ENCODE measurements at regions not wholly inside any gene's neighbourhood (a gene's known extent, or its start where the extent isn't known, plus 50 kb on each side); places are given as distances from the start of the nearest gene placed in this dataset.

DNA sequence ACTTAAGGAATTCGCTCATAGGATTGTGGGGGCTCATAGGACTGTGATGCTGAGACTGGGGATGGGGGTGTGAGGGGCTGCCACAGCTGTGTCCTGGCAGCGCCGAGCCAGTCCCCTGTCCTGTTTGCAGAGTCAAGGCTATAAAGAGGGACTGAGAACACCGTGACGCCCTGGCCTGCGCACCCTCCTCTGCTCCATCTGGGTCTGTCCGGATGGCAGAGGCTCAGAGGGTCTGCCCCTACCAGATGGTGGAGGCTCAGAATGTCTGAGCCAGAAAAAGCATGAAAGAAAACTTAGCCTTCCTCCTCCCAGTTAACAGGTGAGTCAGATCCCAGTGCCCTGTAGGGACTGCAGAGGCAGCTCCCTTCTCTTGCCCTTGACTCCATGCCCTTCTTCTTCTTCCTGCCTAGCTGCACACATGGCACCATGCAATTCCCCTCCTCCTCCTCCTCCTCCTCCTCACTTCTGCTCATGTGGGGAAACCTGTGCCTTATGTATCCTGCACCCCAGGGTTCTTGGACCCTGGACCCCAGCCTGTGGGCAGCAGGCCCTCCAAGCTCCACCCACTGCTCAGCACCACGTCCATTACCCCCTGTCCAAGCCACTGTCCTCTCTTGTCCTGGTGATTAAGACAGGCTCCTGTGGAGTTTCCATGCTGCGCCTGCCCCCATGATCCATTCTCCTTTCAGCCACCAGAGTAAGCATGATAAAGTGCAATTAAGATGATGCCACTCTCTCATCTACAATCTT, 410.0 kb upstream of the SULF2 start:
- no peak for DNase-seq

DNA sequence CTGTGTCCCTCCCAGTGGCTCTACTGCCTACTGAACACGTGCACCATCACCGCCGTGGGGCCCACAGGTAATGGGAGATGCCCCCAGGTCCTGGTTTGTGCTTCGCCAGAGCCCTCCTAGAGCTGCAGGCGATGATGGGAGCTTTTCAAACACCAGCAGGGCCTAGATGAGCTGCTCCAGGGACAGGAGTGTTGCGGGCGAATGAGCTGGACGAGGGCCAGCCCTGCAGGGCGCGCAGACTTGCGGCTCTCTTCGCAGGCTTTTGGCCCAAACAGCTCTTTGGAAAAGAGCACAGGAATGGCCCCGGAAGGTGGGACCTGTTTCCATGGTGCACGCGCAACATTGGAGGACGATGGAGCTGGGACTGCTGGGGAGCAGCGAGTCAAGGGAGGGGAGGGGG, 409.3 kb upstream of the SULF2 start:
- DNase-seq = no peak

DNA sequence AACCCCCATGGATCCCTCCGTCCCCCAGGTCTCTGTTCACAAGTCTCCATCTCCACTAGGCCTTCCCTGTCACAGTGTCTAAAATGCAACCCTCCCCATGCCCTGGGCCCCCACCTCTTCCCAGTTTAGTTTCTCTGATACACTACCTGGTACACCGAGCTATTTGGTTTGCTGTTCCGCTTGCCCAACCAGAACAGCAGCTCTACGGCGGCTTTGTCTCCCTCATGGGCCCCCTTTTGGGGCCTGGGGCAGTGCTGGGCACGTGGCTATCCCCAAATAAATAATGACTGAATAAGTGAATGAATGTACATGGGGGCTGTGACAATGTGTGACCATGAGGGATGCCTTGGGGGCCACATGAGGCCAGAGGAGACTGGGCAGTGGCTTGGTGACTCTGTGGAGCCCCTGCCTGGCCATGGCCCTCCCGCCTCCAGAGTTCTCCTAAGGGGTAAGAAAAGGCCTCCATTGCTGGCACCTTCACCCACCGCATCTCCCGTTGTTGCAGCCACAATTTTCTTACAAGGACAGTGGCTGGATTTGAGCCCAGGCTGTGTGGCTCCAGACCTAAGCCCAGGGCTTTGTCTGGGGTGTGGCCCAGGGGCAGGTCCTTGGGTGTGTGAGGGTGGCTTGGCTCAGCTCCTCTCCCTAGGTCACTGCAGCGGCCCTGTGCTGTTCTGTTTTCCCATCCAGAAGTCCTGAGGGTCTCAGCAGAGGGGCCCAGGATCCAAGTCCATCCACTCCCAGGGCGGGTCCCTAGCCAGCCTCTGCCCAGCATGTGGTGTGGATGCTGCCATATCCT, 408.5 kb upstream of the SULF2 start:
- DNase-seq = no peak

DNA sequence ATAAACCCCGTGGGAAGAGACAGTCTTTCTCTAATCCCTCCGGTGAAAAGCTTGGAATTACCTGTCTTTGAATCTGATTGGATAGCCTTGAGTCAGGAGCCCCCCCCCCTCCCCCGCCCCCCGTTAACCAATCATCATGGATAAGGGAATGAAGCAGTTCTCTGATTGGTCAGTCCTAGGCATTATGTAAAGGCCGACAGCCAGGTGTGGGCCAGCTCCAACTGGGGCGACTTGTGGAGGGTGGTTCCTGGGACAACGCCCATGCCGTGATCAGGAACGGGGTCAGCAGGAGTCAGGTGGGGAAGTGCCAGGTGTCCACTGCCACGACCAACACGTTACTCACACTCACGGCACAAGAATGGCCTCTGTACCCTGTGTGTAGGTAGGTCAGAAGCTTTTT, 406.8 kb upstream of the SULF2 start:
- DNase-seq = no peak

DNA sequence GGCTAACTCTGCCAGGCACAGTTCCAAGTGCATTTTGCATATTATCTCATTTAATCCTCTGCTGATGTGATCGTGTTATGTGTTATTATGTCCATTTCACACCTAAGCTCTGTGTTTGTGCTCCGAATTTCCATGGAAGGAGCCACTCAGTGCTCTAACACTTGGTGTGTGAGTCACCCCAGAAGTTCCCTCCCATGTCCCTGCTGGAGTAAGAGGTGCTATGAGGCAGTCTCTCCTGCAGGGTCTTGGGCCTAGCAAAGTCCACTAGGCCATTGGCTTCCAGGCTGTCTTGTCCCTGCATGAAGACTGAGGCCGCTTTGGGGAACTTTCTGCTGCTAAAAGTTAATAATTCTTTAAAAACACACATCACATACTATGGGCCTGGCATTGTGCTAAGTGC, 405.9 kb upstream of the SULF2 start:
- no peak for DNase-seq

DNA sequence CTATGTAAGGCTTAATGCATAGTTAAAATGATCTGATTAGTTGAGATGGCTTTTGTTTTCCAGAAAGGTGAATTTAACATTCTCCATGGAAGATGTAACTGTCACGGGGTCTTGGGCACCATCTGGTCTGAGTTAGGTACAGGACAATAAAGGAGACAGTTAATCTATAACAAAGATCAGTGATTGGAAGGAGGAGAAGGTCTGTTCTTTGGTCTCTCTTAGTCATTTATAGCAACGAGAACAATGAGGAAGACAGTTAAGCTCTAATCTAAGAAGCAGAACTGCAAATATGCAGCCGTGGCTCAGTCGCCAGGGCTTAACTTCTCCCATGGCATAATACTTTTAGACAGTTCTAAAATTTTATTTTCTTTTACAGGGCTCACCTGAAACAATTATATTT, 405.5 kb upstream of the SULF2 start:
- DNase-seq = no peak

DNA sequence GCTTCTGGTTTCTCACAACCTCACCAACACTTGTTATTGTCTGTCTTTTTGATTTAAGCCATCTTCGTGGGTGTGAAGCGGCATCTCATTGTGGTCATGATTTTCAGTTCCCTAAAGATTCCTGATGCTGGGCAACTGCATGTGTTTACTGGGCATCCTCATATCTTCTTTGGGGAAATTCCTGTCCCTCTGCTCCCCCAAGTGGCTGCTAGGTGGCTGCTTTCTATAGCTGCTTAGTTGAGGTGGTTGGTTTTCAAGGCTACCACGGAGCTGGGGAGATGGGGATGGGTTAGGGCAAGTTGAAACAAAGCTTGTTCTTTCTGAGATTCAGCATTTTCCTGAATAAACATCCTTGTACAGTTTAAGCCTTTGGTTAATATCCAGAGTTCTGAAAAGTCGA, 403.9 kb upstream of the SULF2 start:
- DNase-seq = no peak

DNA sequence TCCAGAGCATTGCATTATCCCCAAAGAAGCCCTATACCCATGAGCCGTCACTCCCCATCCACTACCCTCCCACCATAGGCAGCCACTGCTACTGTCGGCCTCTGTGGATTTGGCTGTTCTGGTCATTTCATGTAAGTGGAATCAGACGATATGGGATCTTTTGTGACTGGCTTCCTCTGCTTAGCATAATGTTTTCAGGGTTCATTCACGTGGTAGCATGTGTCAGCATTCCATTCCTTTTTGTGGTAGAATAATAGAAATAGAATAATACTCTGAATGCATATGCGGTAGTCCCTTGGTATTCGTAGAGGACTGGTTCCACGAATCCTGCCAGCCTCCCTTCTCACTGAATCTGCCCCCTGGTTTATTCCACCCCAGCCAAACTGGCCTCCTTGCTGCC, 402.6 kb upstream of the SULF2 start:
- DNase-seq = no peak

DNA sequence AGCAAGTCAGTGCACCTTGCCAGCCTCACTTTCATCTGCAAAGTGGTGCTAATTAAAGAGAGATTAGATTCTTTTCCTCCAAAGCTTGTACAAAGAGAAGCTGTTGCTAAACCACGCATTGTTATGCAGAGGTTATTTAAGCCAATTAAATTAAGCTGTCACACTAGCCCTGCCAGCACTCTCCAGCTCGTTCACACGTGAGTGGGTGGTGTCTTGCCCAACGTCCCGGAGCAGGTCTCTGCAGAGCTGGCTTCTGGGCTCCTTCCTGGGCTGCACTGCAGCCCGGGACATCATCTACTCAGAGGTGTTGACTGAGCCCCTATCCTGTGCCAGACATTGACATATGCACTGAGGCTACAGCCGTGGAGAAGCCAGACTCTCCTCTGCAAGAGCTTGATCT, 401.6 kb upstream of the SULF2 start:
- no peak for DNase-seq

DNA sequence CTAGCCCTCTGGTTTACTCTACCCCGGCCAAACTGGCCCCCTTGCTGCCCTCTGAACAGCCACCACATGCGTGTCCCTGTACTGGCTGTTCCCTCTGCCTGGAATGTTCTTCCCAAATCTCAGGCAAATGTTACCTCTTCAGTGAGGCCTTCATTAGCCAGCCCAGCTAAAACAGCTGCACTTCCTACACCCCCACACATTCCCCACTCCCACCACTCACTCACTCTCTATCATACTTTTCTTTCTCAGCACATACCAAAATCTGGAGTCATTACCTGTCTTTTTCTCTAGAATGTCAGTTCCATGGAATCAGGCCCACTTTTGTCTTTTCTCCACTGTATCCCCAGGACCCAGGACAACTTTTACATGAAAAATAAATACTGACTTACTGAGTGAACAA, 401.2 kb upstream of the SULF2 start:
- no peak for DNase-seq

DNA sequence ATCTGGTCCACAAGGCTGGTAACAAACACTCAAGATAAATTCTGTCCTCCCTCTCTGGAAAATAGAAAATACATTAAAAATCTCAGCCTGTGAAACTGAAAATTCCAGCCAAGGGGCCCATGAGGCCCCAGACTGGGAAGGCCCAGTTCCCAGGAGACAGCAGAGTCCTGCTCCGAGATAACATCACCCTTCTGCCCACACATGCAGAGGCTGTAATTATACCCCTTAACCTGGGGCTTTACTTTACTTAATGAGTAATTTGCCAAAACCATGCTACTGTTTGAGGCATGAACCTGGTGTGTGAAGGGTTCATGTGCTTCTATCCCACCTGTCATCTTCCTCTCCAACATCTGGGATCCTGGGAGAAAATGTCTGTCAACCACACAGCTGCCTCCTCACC, 398.9 kb upstream of the SULF2 start:
- DNase-seq = no peak

DNA sequence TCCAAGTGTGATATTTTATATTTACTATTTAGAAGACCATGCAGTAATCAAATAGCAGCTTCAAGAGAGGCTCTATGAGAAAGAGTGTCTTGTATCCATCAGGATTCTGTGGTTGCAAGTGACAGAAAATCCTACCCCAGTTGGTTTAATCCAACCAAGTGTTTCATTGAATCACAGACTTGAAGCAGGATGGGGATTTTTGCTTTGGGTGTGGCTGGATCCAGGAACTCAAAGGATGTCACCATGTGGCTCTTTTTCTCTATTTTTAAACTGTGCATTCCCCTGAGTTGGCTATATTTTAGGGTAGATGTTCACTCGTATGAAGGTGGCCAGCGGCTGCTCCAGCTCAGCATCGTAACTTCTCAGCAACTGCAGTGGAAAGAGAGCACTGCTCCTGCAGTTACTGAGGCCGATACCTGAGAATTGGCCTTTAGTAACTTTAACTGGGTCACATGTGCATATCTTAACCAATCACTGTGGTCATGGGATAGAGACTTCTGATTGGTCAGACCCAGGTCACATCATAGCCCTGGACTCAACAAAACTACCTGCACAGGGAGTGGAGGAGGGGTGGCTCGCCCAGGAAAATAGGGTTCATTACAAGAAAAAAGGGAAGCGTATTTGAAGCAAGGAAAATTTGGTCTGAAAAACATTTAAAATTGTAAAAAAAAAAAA, 396.1 kb upstream of the SULF2 start:
- no peak for DNase-seq

DNA sequence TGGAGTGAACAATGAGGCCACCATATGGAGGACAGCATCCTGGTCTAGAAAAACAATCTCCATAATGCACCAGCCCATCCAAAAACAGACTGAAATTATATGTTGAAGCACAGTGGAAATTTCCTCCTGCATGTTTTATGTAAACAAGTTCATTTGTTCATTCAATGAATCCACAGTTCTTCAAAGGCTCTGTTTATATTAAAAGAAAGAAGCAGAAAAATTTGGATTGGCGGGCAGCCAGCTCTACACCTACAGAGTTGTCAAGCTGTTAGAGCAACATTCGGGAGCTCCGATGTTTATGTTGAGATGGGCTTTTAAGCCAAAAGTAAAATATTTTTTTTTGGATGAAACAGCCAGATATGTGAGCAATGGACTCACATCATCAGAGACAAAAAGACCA, 395.3 kb upstream of the SULF2 start:
- DNase-seq = no peak

DNA sequence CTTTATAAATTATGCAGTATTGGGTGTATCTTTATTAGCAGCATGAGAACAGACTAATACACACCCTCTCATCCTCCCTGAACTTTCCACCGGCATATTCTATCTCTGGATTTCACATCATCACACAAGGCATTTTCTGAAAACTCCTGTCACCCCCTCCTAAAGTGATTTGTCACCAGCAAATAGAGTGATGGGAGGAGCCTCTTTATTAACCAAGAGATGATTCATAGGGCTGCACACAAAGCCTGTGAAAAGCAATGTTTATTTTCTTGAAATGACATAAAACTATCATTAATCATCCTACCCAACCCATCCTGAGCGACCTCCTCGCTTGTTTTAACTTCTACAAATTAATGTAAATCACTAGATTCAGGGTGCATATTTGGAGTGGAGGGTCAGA, 394.7 kb upstream of the SULF2 start:
- DNase-seq = no peak

DNA sequence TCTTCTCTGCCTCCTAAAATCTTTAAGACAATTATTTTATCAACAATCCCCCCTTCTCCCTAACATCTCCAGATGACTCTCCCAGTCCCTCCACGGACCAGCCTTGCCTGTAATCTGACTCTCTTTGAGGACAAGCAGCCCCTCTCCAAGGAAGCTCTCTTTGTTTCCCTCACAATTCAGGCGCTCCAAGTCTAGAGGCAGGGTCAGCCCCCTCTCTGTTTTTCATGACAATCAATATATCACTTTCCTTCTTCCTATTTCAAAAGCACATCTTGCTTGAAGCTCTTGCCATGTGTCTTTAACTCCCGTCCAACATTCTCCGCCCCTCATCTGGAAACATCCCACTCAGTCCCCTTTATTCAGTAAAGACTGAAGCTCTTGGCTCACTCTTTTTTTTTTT, 393.4 kb upstream of the SULF2 start:
- DNase-seq = no peak

DNA sequence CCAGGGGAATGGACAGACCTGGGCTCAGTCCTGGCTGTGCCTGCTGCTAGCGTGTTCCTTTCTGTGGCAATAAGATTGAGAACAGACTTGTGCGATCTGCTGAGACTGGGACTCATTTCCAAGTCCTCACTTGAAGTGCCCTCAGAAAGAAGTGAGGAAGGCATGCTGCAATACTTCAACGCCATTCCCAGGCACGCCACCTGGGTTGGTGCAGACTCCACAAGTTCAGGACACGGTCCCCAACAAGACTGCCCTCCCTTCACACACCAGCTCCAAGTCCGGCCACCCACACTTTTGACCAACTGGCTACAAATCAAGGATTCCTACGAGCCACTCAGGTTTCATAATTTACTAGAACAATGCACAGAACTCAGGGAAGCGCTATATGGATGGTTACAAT, 391.8 kb upstream of the SULF2 start:
- no peak for DNase-seq

DNA sequence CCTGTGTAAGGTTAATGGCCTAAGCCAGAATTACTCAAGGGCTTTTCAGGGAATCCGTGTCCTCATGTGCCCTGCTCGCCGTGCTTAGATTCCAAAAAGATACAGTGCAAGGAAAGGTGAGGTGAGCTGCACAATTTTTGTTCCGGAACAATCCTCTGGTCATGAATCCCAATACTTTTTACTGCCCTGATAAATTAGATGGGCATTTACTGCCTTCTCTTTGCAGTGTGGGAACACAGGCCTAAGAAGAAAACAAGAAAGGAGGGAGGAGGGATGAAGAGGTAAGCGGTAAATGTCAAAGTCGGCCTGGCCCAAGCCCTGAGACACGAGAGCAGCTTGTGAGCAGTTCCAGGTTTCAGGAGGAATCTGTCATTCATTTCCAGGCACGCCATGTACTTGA, 390.9 kb upstream of the SULF2 start:
- no peak for DNase-seq

DNA sequence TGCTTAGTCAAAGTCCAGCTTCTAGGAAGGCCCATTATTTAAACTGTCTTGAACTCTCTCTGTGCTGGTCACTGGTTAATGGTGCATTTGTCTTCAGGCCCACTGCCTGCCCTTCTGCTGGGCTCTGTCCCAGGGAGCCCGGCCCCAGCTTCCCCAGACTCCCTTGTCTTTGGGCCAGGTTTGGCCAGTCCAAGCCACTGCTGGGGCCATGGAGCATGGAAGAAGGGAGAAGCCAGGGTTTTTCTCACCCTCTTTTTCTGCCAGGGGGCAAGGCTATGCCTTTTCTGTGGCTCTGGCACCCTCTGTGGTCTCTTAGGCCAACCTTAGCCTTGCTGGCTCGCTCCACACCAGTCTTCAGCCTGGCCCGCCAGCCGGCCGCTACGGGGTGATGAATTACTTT, 390.0 kb upstream of the SULF2 start:
- no peak for DNase-seq

DNA sequence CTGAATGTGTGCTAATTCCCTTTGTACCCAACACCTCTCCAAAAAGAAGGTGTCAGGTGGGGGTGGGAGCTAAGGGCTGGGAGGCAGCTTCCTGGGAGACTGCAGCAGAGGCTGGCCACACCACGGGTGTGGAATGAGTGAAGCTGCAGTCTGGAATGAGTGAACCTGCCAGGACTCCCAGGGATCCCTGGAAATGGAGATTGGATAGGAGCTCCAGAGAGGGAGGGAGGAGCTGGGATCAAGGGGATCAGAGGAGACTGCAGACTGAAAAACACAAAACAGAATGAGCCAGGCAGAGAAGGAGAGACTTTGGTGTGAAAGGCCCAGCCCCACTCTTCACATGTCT, 387.0 kb upstream of the SULF2 start:
- DNase-seq = no peak

DNA sequence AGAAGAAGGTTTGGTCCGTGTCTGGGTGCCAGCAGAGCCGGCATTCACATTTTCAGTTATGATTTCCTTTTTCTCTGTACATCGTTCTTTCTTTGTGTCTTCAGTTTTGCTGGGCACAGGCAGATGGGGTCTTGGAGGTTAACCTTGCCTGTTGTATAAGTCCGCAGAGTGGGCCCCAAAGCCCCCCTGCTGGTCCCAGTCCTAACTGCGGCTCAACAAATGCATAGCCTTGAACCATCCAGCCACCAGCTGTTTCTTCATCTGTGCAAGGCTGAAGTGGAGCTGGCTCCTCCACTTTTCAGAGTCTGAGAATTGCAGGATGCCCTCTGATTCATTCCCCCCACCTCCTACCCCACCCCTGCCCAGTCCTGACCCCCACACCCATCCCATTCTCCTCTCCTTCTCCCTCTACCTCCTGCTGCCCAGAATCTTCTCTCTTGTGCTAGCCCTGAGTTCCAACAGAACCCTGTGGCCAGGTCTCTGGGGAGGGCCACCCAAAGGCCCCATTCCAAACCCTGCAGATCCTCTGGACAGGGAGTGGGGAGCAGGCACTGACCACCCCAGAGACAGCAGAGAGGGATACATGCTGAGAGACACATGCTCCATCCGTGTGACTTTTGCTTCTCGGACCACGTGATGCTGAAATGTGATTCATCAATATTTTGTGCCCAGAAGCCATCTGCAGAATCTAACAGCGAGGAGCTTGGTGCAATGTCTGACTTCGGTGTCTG, 386.5 kb upstream of the SULF2 start:
- DNase-seq = no peak

DNA sequence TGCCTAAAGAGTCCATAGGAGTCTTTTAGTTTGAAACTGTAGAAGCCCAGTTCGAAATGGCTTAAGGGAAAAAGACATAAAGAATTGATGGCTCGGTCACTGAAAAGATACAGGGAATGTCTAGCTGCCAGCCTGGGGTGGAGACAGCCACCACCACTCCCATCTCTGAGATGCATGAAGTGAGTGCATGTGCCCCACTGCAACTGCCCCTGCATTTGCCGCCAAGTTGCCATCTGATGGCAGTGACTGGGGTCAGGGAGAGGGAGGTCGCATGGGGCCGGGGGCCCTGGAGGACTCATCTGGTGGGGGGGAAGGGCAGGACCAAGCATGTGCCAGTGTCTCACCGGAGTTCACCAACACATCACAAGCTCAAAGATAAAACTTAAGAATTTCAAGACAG, 385.8 kb upstream of the SULF2 start:
- DNase-seq = no peak

DNA sequence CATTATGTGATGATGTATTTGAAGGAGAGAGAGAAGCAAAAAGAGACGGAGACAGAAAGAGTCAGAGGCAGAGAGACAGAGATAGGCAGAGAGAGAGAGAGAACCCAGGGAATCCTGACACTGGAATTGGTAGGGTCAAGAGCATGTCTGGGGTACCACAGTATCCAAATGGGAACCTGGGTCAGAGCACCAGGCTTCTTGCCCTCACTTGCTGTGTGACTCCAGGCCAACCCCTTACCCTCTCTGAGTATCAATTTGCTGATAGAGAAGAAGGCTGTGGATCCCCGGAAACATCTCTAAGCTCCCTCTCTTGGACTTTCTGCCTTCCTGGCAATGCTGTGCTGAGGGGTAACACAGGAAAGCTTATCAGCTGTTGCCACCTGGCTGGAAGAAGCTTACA, 385.3 kb upstream of the SULF2 start:
- DNase-seq = no peak

DNA sequence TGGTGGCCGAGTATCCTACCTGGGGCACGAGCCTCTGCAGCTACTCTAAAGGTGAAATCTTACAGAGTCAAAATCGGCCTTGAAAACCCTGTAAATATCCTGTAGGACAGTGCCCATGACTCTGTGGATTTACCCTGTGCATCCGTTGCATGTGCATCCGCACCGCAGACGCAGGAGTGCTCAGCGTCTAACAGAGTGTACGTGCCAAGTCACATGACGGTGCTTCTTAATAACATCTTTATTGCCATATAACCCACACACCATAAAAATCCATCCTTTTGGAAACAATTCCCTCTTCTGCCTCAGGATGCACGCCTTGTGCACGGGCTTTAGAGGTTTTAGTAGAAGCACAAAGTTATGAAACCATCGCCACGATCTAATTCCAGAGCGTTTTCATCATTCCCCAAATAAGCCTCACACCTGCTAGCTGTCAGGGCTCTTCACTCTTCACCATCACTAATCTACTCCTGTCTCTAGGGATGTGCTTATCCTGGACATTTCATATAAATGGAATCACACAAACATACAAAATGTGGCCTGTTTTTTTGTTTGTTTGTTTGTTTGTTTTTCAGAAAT, 384.5 kb upstream of the SULF2 start:
- DNase-seq = no peak
